Mucosa of stomach (tissue), 1 donor: ENCODE measurements at regions not wholly inside any gene's neighbourhood (a gene's known extent, or its start where the extent isn't known, plus 50 kb on each side); places are given as distances from the start of the nearest gene placed in this dataset.

Experiments
- H3K27me3 ChIP-seq: one replicate; pipeline ENCODE4 v1.7.0; 2013; ENCODE audit warnings: mild to moderate bottlenecking, low read length; ENCODE audit not compliant: control insufficient read depth, insufficient read depth
- H3K36me3 ChIP-seq: one replicate; pipeline ENCODE4 v1.7.0; 2013; ENCODE audit warnings: low read length; ENCODE audit not compliant: control insufficient read depth, insufficient read depth
- H3K4me1 ChIP-seq: one replicate; pipeline ENCODE4 v1.7.0; 2013; ENCODE audit warnings: mild to moderate bottlenecking, low read length; ENCODE audit not compliant: control insufficient read depth, insufficient read depth
- H3K4me3 ChIP-seq: one replicate; pipeline ENCODE4 v1.7.0; 2013; ENCODE audit warnings: low read length
- H3K9ac ChIP-seq: one replicate; pipeline ENCODE4 v1.7.0; 2013; ENCODE audit warnings: mild to moderate bottlenecking, low read length, moderate library complexity
- H3K9me3 ChIP-seq: one replicate; pipeline ENCODE4 v1.7.0; 2013; ENCODE audit warnings: mild to moderate bottlenecking, low read length, moderate library complexity; ENCODE audit not compliant: control insufficient read depth
- donor health status: Pancreatic carcinoma.

DNA sequence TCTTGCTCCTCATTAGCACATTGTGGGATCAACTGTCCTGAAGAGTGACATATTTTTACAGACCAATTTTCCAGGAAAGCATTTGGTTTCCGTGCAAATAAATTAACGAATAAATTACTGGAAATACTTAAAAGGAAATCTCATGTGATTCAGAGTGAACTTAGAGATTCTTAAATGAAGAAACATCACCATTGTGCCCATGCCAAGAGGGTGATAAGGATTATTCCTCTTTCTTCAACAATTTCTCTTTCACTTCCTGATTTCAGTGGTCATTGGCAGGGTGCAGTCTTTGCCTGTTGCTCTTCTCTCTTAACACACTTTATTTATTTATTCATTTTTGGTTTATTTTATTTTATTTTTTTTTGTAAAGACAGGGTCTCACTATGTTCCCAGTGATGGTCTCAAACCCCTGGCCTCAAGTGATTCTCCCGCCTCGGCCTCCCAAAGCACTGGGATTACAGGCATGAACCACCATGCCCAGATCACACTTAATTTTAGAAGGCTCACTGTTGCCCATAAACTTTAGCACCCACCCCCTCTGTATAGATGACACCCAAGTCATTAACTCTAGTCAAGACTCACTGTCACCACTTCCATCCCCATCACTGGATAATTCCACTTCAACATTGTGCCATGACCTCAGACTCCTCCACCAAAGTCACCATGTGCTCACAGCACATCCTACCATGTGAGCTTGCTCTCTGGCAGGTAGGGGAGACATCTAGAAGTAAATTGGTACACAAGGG lies 92.6 kb upstream of the CERS6 start:
- H3K36me3 ChIP-seq = no peaks in the 10 kb centered on the region
- H3K4me1 ChIP-seq = no peaks in the 10 kb centered on the region
- H3K9me3 ChIP-seq = no peaks in the 10 kb centered on the region
- H3K9ac ChIP-seq = no peak overlapping the region
- H3K27me3 ChIP-seq = no peaks in the 10 kb centered on the region
- no peak overlapping the region for H3K4me3 ChIP-seq

DNA sequence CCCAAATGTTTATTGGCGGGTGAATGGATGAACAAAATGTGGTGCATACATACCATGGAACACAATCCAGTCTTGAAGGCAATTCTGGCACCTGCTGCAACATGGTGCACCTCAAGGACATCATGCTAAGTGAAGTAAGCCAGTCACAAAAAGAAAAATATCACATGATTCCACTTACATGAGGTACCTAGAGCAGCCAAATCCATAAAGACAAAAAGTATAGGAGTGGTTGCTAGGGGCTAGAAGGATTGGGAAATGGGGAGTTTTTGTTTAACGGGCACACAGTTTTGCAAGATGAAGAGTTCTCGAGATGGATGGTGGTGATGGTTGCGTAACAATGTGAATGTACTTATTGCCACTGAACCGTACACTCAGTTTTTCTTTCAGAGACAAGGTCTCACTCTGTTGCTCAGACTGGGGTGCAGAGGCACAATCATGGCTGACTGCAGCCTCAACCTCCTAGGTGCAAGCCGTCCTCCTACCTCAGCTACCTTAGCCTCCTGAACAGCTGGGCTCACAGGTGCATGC lies 90.9 kb upstream of the CERS6 start:
- no peaks in the 10 kb centered on the region for H3K4me1 ChIP-seq

DNA sequence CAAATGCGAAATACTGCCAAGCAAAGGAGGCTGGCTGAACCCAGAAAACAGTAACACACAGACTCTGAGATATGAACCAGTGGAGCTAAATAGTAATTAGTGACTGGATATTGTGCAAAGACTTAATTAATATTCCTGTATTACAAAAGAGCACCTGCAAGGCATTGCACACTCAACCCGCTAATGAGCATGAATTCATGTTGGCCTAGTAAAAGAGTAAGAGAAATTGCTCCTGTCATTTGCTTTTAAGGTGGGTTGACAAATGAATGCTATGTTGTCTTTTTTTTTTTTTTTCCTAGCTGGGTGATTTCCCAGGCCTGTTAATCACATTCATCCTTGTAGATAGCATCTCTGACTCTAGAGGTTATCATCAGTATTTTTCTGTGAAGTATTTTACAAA lies 87.0 kb upstream of the CERS6 start:
- no peaks in the 10 kb centered on the region for H3K36me3 ChIP-seq
- H3K9me3 ChIP-seq = no peaks in the 10 kb centered on the region
- H3K27me3 ChIP-seq = no peaks in the 10 kb centered on the region
- H3K4me3 ChIP-seq = no peak overlapping the region
- no peak overlapping the region for H3K9ac ChIP-seq
- H3K4me1 ChIP-seq = no peaks in the 10 kb centered on the region

More for the DNA sequence above, 90.9 kb upstream of the CERS6 start:
- H3K9me3 ChIP-seq = no peaks in the 10 kb centered on the region
- H3K9ac ChIP-seq = no peak overlapping the region
- no peaks in the 10 kb centered on the region for H3K36me3 ChIP-seq
- H3K4me3 ChIP-seq = no peak overlapping the region
- H3K27me3 ChIP-seq = no peaks in the 10 kb centered on the region

- Histone ChIP-seq H3K4me1 (no peaks in the 10 kb centered on the region), H3K27me3 (no peaks in the 10 kb centered on the region), H3K9ac (no peak overlapping the region), H3K36me3 (no peaks in the 10 kb centered on the region), H3K9me3 (no peaks in the 10 kb centered on the region), H3K4me3 (no peak overlapping the region)
Measured at GRCh38 chr2:168371273-168372019, 84.6 kb upstream of the CERS6 start.

GRCh38 chr2:168373468-168373867 lies 82.6 kb upstream of the CERS6 start:
- H3K36me3 ChIP-seq = no peaks in the 10 kb centered on the region
- no peaks in the 10 kb centered on the region for H3K27me3 ChIP-seq
- H3K4me1 ChIP-seq = no peaks in the 10 kb centered on the region
- no peaks in the 10 kb centered on the region for H3K9me3 ChIP-seq
- H3K4me3 ChIP-seq = no peak overlapping the region
- H3K9ac ChIP-seq = no peak overlapping the region

DNA sequence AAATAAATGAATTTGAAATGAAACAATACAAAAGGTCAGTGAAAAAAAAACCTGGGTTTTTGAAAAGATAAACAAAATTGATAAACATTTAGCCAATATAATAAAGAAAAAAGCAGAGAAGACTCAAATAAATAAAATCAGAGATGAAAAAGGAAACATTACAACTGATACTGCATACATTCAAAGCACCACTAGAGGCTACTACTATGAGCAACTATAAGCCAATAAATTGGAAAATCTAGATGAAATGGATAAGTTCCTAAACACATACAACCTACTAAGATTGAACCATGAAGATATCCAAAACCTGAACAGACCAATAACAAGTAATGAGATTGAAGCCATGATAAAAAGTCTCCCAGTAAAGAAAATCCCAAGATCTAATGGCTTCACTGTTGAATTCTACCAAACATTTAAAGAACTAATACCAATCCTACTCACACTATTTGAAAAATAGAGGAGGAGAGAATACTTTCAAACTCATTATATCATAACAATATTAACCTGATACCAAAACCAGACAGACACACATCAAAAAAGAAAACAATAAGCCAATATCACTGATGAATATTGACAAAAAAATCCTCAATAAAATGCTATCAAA lies 80.8 kb upstream of the CERS6 start:
- Histone ChIP-seq H3K4me1 (no peaks in the 10 kb centered on the region), H3K4me3 (no peak overlapping the region), H3K36me3 (no peaks in the 10 kb centered on the region), H3K9ac (no peak overlapping the region), H3K27me3 (no peaks in the 10 kb centered on the region), H3K9me3 (no peaks in the 10 kb centered on the region)

- H3K36me3 ChIP-seq = no peaks in the 10 kb centered on the region
- H3K4me3 ChIP-seq = no peak overlapping the region
- H3K9ac ChIP-seq = no peak overlapping the region
- no peaks in the 10 kb centered on the region for H3K27me3 ChIP-seq
- H3K4me1 ChIP-seq = no peaks in the 10 kb centered on the region
- H3K9me3 ChIP-seq = no peaks in the 10 kb centered on the region
Measured at GRCh38 chr2:168378960-168379669, 77.0 kb upstream of the CERS6 start.

GRCh38 chr2:168380500-168380899 lies 75.6 kb upstream of the CERS6 start:
- Histone ChIP-seq H3K36me3 (no peaks in the 10 kb centered on the region), H3K9ac (no peak overlapping the region), H3K4me1 (no peaks in the 10 kb centered on the region), H3K4me3 (no peak overlapping the region), H3K27me3 (no peaks in the 10 kb centered on the region), H3K9me3 (no peaks in the 10 kb centered on the region)

- no peaks in the 10 kb centered on the region for H3K9me3 ChIP-seq
- H3K36me3 ChIP-seq = no peaks in the 10 kb centered on the region
- no peaks in the 10 kb centered on the region for H3K27me3 ChIP-seq
- no peaks in the 10 kb centered on the region for H3K4me1 ChIP-seq
- H3K9ac ChIP-seq = no peak overlapping the region
- no peak overlapping the region for H3K4me3 ChIP-seq
Measured at GRCh38 chr2:168392024-168392423, 64.0 kb upstream of the CERS6 start.

- no peaks in the 10 kb centered on the region for H3K9me3 ChIP-seq
- no peaks in the 10 kb centered on the region for H3K36me3 ChIP-seq
- H3K4me1 ChIP-seq = no peaks in the 10 kb centered on the region
- H3K9ac ChIP-seq = no peak overlapping the region
- no peak overlapping the region for H3K4me3 ChIP-seq
- no peaks in the 10 kb centered on the region for H3K27me3 ChIP-seq
Measured at GRCh38 chr2:168392797-168393196, 63.3 kb upstream of the CERS6 start.

GRCh38 chr2:168394262-168394661 lies 61.8 kb upstream of the CERS6 start:
- H3K4me3 ChIP-seq = no peak overlapping the region
- H3K4me1 ChIP-seq = no peaks in the 10 kb centered on the region
- H3K36me3 ChIP-seq = no peaks in the 10 kb centered on the region
- no peak overlapping the region for H3K9ac ChIP-seq
- no peaks in the 10 kb centered on the region for H3K9me3 ChIP-seq
- no peaks in the 10 kb centered on the region for H3K27me3 ChIP-seq
